Uterus (tissue), 3 donors: ENCODE measurements at regions not wholly inside any gene's neighbourhood (a gene's known extent, or its start where the extent isn't known, plus 50 kb on each side); places are given as distances from the start of the nearest gene placed in this dataset.

Experiments used
- DNase-seq, 2 donors: peaks; one replicate each; pipeline ENCODE4 v3.0.0-alpha.2; 2019 to 2020
- H3K27ac ChIP-seq, 2 donors: fragments of 200-600 bp; sonication (generic); 1 replicate in 1 of 2; 2 replicates in 1 of 2; pipeline ENCODE4 v1.5.1; 2016 to 2018
- H3K27me3 ChIP-seq, 2 donors: fragments of 200-600 bp; sonication (generic); one replicate each; pipeline ENCODE4 v1.5.1; 2018 to 2019; ENCODE audit warnings: control low read depth in 1 of 2
- H3K36me3 ChIP-seq, 2 donors: fragments of 200-600 bp; sonication (generic); one replicate each; pipeline ENCODE4 v1.5.1; 2019; ENCODE audit warnings: control low read depth in 1 of 2
- H3K4me1 ChIP-seq, 2 donors: fragments of 200-600 bp; sonication (generic); one replicate each; pipeline ENCODE4 v1.5.1; 2018 to 2019; ENCODE audit warnings: control low read depth in 1 of 2
- H3K4me3 ChIP-seq, 2 donors: fragments of 200-600 bp; sonication (generic); 1 replicate in 1 of 2; 2 replicates in 1 of 2; pipeline ENCODE4 v1.5.1; 2018 to 2019; ENCODE audit warnings: mild to moderate bottlenecking in 1 of 2
- H3K9me3 ChIP-seq, 2 donors: fragments of 200-600 bp; sonication (generic); one replicate each; pipeline ENCODE4 v1.5.1; 2019; ENCODE audit warnings: control low read depth in 1 of 2
- CTCF ChIP-seq, 4 experiments: fragments of 200-600 bp in 2 of 4; fragments of 450-650 bp in 2 of 4; sonication (generic) in 2 of 4; IDR thresholded peaks; one replicate each; pipeline ENCODE4 v1.5.1; 2016 to 2019; ENCODE audit warnings: antibody characterized with exemption in 4 of 4, mild to moderate bottlenecking in 2 of 4, moderate library complexity in 1 of 4
- POLR2A ChIP-seq, 2 donors: fragments of 450-650 bp; IDR thresholded peaks; one replicate each; pipeline ENCODE4 v1.6.1; 2016; ENCODE audit warnings: antibody characterized with exemption in 2 of 2, mild to moderate bottlenecking in 1 of 2, moderate library complexity in 1 of 2
- intact Hi-C: fragments of 100-400 bp; cut with DNase I; formaldehyde crosslinking; loops from one replicate; pipeline ENCODE4 v1.15.1; 2023; ENCODE audit warnings: low total_unique reads
- donor health status: DM: yes; HTN: yes; CAD: no.

GRCh38 chr7:25279705-25280104, 51.4 kb upstream of the NPVF start:
- Histone ChIP-seq H3K9me3 (no peaks in the 10 kb centered on the region), H3K27ac (no peak overlapping the region), H3K36me3 (no peaks in the 10 kb centered on the region), H3K4me1 (no peaks in the 10 kb centered on the region), H3K4me3 (no peak overlapping the region), H3K27me3 (no peaks in the 10 kb centered on the region)
- intact Hi-C loops = no loop called here
- TF ChIP-seq CTCF (IDR thresholded peaks at IDR 0.05) (no peak), POLR2A (IDR thresholded peaks at IDR 0.05) (no peak)
- no peak for DNase-seq

GRCh38 chr7:25280181-25280580, 51.9 kb upstream of the NPVF start:
- Histone ChIP-seq H3K4me1 (no peaks in the 10 kb centered on the region), H3K36me3 (no peaks in the 10 kb centered on the region), H3K27me3 (no peaks in the 10 kb centered on the region), H3K4me3 (no peak overlapping the region), H3K27ac (no peak overlapping the region), H3K9me3 (no peaks in the 10 kb centered on the region)
- intact Hi-C loops = no loop called here
- no peak for TF ChIP-seq POLR2A (IDR thresholded peaks at IDR 0.05)
- no peak for TF ChIP-seq CTCF (IDR thresholded peaks at IDR 0.05)
- DNase-seq = no peak

GRCh38 chr7:25282194-25282593, 53.9 kb upstream of the NPVF start:
- H3K9me3 ChIP-seq = no peaks in the 10 kb centered on the region
- no peak overlapping the region for H3K4me3 ChIP-seq
- intact Hi-C loops = no loop called here
- no peak for DNase-seq
- no peaks in the 10 kb centered on the region for H3K36me3 ChIP-seq
- H3K27ac ChIP-seq = no peak overlapping the region
- no peaks in the 10 kb centered on the region for H3K27me3 ChIP-seq
- TF ChIP-seq POLR2A (IDR thresholded peaks at IDR 0.05) = no peak
- no peaks in the 10 kb centered on the region for H3K4me1 ChIP-seq

GRCh38 chr7:25286756-25287155, 58.5 kb upstream of the NPVF start:
- Histone ChIP-seq H3K9me3 (no peaks in the 10 kb centered on the region), H3K4me3 (no peak overlapping the region), H3K27ac (no peak overlapping the region), H3K36me3 (no peaks in the 10 kb centered on the region), H3K4me1 (no peaks in the 10 kb centered on the region), H3K27me3 (no peaks in the 10 kb centered on the region)
- DNase-seq = no peak
- TF ChIP-seq CTCF (IDR thresholded peaks at IDR 0.05) (no peak), POLR2A (IDR thresholded peaks at IDR 0.05) (no peak)
- intact Hi-C loops = no loop called here

GRCh38 chr7:25287291-25287690, 59.0 kb upstream of the NPVF start:
- no peak for DNase-seq
- intact Hi-C loops = no loop called here
- Histone ChIP-seq H3K4me1 (no peaks in the 10 kb centered on the region), H3K27me3 (no peaks in the 10 kb centered on the region), H3K4me3 (no peak overlapping the region), H3K9me3 (no peaks in the 10 kb centered on the region), H3K27ac (no peak overlapping the region), H3K36me3 (no peaks in the 10 kb centered on the region)
- TF ChIP-seq POLR2A (IDR thresholded peaks at IDR 0.05) = no peak
- TF ChIP-seq CTCF (IDR thresholded peaks at IDR 0.05) = no peak
